ENCODE measurements at regions not wholly inside any gene's neighbourhood (a gene's known extent, or its start where the extent isn't known, plus 50 kb on each side); places are given as distances from the start of the nearest gene placed in this dataset.

DNA sequence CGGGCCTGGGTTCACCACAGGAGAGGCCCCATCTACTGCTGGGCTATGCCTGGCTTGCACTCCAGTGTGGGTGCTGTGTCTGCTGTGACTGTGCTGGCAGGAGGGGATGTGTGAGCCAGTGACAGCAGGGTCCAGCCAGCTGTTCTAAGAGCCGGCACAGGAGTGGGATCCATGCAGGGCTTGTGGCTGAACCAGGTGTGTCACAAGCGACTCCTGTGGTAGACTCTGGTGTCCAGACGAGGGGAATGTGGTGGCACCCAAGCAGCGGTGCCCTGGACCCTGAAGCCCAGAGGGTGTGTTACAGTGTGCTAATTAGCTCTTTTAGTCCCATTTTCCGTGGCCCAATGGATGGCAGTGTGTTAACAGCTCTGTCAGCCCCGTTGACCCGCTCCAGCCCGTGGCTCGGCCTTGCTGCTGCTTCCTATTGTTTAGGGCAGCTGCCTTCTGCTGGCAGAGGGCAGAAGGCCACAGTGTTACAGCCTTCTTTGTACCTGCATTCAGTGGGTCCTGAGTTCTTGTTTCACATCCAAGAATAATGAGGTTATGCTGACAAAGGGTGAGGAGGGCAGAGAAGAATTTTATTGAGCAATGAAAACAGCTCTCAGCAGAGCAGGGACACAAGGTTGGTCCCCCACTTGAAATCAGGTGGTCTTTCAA lies 78.5 kb upstream of the RNU6-1 start:
- no peak overlapping the region for H3K27ac ChIP-seq (ENCODE audit: low read depth, low read length)
- H3K9ac ChIP-seq (ENCODE audit: low read depth in 1 of 2, low read length in 2 of 2), result no peak overlapping the region
- no peak overlapping the region for H3K4me3 ChIP-seq (ENCODE audit: low read depth in 1 of 2, low read length in 2 of 2)
- no peaks in the 10 kb centered on the region for H3K36me3 ChIP-seq (ENCODE audit: control insufficient read depth in 1 of 2, insufficient read depth in 2 of 2, low read length in 2 of 2)
- peaks cover 12 to 18% of the 10 kb centered on the region in 2 donors for H3K4me1 ChIP-seq (ENCODE audit: control insufficient read depth in 1 of 2, insufficient read depth in 2 of 2, low read length in 2 of 2)
- no peaks in the 10 kb centered on the region for H3K9me3 ChIP-seq (ENCODE audit: control insufficient read depth in 1 of 2, low read length in 2 of 2)
- no peaks in the 10 kb centered on the region for H3K27me3 ChIP-seq (ENCODE audit: control insufficient read depth in 1 of 2, insufficient read depth in 2 of 2, low read length in 2 of 2)

DNA sequence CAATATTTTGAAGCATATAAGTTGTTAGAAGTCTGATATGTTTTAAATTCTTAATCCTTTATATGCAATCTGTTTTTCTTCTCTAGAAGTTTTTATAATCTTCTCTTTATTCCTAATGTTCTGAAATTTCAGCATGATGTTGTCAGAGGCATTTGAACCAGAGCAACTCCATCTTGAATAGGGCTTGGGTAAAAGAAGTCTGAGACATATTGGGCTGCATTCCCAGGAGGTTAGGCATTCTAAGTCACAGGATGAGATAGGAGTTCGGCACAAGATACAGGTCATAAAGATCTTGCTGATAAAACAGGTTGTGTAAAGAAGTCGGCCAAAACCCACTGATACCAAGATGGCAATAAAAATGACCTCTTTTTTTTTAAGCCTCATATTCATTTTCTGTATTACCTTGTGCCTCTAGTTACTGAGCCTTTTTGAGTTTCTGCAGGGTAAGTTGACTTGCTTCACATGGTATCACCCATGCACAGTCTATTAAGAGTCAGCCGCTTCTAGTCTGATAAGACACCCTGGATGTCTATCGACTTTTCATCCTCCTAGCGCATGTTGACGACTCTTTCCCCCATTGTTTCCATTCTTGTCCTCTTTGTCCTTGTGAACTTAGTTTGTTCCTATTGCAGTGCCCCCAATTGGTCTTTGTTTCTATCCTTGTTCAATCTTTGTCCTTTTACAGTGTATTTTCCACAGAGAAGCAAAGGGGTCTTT lies 80.8 kb upstream of the RNU6-1 start:
- H3K4me1 ChIP-seq (ENCODE audit: control insufficient read depth in 1 of 2, insufficient read depth in 2 of 2, low read length in 2 of 2), result peaks cover 4% of the 10 kb centered on the region in 2 donors
- H3K9ac ChIP-seq (ENCODE audit: low read depth in 1 of 2, low read length in 2 of 2), result no peak overlapping the region
- no peaks in the 10 kb centered on the region for H3K9me3 ChIP-seq (ENCODE audit: control insufficient read depth in 1 of 2, low read length in 2 of 2)
- H3K27me3 ChIP-seq (ENCODE audit: control insufficient read depth in 1 of 2, insufficient read depth in 2 of 2, low read length in 2 of 2), result no peaks in the 10 kb centered on the region
- no peak overlapping the region for H3K27ac ChIP-seq (ENCODE audit: low read depth, low read length)
- no peak overlapping the region for H3K4me3 ChIP-seq (ENCODE audit: low read depth in 1 of 2, low read length in 2 of 2)
- H3K36me3 ChIP-seq (ENCODE audit: control insufficient read depth in 1 of 2, insufficient read depth in 2 of 2, low read length in 2 of 2), result no peaks in the 10 kb centered on the region

DNA sequence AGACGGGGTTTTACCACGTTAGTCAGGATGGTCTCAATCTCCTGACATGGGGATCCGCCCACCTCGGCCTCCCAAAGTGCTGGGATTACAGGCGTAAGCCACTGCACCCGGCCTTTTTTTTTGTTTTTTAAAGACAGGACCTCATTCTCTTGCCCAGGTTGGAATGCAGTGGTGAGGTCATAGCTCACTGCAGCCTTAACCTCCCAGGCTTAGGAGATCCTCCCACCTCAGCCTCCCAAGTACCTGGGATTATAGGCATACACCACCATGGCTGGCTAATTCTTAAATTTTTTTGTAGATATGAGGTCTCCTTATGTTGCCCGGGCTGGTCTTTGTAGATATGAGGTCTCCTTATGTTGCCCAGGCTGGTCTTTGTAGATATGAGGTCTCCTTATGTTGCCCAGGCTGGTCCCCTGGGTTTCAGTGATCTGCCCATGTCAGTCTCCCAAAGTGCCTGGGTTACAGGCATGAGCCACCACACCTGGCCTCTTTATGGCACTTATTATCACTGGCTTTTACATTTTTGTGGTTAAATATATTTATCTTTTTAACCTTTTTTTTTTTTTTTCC lies 82.3 kb upstream of the RNU6-1 start:
- H3K9me3 ChIP-seq (ENCODE audit: control insufficient read depth in 1 of 2, low read length in 2 of 2), result no peaks in the 10 kb centered on the region
- no peak overlapping the region for H3K27ac ChIP-seq (ENCODE audit: low read depth, low read length)
- H3K9ac ChIP-seq (ENCODE audit: low read depth in 1 of 2, low read length in 2 of 2), result no peak overlapping the region
- H3K27me3 ChIP-seq (ENCODE audit: control insufficient read depth in 1 of 2, insufficient read depth in 2 of 2, low read length in 2 of 2), result no peaks in the 10 kb centered on the region
- H3K4me1 ChIP-seq (ENCODE audit: control insufficient read depth in 1 of 2, insufficient read depth in 2 of 2, low read length in 2 of 2), result no peaks in the 10 kb centered on the region
- no peaks in the 10 kb centered on the region for H3K36me3 ChIP-seq (ENCODE audit: control insufficient read depth in 1 of 2, insufficient read depth in 2 of 2, low read length in 2 of 2)
- no peak overlapping the region for H3K4me3 ChIP-seq (ENCODE audit: low read depth in 1 of 2, low read length in 2 of 2)

DNA sequence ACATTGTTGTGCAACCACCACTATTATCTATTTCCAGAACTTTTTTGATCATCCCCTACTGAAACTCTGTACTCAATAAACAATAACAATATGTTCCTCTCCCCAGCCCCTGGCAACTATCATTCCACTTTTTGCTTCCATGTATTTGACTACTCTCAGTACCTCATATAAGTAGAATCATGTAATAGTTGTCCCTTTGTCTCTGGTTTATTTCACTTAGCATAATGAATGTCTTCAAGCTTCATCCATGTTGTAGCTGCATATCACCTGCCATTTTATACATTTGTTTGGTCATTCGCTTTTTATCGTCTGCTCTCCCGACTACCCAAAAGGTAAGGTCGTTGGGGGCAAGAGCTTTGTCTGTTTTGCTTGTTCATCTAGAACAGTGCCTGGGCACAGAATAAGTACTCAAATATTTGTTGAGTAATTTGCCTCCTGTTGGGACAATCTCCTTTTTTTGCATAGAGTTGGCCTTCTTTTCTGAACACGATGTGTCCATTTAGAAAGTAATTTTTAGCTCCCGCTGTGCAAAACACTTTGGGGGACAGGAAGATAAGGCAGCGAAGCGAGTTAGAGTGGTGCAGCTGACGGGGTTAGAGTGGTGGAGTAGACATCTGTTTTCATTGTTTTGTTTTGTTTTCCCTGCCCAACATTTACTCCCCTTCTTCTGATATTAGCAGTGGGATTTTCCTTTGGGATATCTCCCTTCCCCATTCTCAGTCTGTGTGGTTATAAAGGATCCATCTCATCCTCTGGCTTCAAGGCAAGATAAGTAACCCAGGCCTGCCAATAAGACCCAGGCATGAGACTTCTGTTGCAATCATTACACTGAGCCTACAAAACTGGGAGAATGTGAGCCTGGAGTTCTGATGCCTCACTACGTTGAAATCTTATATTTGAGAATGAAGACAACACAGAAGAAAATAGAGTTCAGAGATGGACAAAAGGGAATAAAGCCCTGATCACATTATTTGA lies 83.4 kb upstream of the RNU6-1 start:
- Histone ChIP-seq H3K36me3 (ENCODE audit: control insufficient read depth in 1 of 2, insufficient read depth in 2 of 2, low read length in 2 of 2) (no peaks in the 10 kb centered on the region), H3K27ac (ENCODE audit: low read depth, low read length) (no peak overlapping the region), H3K9me3 (ENCODE audit: control insufficient read depth in 1 of 2, low read length in 2 of 2) (no peaks in the 10 kb centered on the region), H3K9ac (ENCODE audit: low read depth in 1 of 2, low read length in 2 of 2) (no peak overlapping the region), H3K4me1 (ENCODE audit: control insufficient read depth in 1 of 2, insufficient read depth in 2 of 2, low read length in 2 of 2) (peaks cover 0 to 4% of the 10 kb centered on the region in 2 donors), H3K4me3 (ENCODE audit: low read depth in 1 of 2, low read length in 2 of 2) (no peak overlapping the region), H3K27me3 (ENCODE audit: control insufficient read depth in 1 of 2, insufficient read depth in 2 of 2, low read length in 2 of 2) (no peaks in the 10 kb centered on the region)

DNA sequence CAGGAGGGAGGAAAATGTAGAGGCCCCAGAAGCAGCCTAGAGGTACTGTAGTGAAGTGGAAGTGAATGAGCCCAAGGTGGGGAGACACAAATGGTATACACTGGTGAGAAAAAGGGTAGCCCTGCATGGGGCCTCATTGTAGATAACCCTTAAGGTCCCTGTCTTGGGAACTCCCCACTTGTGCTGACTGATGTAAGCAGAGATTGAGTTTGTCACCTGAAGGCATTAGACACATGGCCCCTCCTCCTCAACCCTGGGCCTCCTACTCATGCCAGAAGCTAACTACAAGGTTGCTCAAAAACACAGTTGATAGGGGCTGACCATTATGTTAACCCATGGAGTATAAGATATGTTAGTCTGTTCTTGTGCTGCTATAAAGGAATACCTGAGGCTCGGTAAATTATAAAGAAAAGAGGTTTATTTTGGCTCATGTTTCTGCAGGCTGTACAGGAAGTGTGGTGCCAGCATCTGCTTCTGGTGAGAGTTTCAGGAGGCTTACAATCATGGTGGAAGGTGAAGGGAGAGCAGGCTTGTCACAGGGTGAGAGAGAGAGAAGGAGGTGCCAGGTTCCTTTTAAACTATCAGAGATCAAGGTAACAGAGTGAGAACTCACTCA lies 84.6 kb upstream of the RNU6-1 start:
- peaks cover 0 to 4% of the 10 kb centered on the region in 2 donors for H3K4me1 ChIP-seq (ENCODE audit: control insufficient read depth in 1 of 2, insufficient read depth in 2 of 2, low read length in 2 of 2)
- no peaks in the 10 kb centered on the region for H3K27me3 ChIP-seq (ENCODE audit: control insufficient read depth in 1 of 2, insufficient read depth in 2 of 2, low read length in 2 of 2)
- H3K9ac ChIP-seq (ENCODE audit: low read depth in 1 of 2, low read length in 2 of 2), result no peak overlapping the region
- no peaks in the 10 kb centered on the region for H3K36me3 ChIP-seq (ENCODE audit: control insufficient read depth in 1 of 2, insufficient read depth in 2 of 2, low read length in 2 of 2)
- no peak overlapping the region for H3K27ac ChIP-seq (ENCODE audit: low read depth, low read length)
- H3K9me3 ChIP-seq (ENCODE audit: control insufficient read depth in 1 of 2, low read length in 2 of 2), result no peaks in the 10 kb centered on the region
- no peak overlapping the region for H3K4me3 ChIP-seq (ENCODE audit: low read depth in 1 of 2, low read length in 2 of 2)

DNA sequence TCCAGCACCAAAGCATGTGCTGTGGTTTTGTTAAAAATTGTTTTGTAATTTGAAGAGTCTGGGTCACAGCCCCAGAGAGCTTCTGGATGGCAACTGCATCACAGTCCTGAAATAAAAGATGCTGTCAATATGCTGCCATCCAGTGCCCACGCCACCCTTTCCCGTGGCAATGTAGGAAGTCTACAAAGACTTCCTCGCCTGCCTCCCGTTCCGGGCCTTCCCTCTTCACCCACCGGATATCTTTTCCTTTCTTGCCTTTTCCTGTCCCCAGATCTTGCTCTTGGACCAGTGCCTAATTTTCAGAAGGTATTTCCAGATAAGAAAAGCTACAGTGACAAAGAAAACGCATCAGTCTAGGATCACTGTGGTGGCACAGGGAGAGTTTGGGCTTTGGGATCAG lies 85.3 kb upstream of the RNU6-1 start:
- Histone ChIP-seq H3K9me3 (ENCODE audit: control insufficient read depth in 1 of 2, low read length in 2 of 2) (no peaks in the 10 kb centered on the region), H3K27ac (ENCODE audit: low read depth, low read length) (no peak overlapping the region), H3K4me1 (ENCODE audit: control insufficient read depth in 1 of 2, insufficient read depth in 2 of 2, low read length in 2 of 2) (peaks cover 0 to 4% of the 10 kb centered on the region in 2 donors)

DNA sequence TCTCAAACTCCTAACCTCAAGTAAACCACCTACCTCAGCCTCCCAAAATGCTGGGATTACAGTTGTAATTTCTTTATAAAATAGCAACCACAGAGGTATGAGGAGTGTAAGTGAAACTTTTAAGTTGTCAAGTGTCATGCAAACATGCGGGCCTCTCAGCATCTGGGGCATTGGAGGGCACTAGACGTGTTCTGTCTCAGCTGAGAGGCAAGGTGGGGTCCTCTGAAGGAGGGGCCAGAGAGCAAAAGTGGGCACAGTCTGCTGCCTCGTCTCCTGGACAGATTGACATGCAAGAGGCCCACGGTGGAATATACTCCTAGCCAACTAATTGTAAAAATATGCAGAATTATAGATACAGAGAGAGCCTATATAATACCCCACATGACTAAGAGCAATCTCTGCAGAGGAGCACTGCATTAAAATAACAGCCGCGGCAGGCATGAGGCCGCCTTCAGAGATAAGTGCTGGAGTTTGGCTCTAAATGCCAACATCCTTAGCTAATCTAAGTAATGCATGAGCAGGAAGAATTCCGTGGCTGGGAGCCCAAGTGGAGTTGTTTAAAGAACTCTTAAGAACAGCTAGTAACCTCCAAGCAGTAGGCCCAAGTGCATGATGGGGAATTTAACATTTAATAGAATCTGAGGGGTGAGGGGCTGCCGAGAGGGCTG lies 87.8 kb upstream of the RNU6-1 start:
- Histone ChIP-seq H3K36me3 (ENCODE audit: control insufficient read depth in 1 of 2, insufficient read depth in 2 of 2, low read length in 2 of 2) (no peaks in the 10 kb centered on the region), H3K4me1 (ENCODE audit: control insufficient read depth in 1 of 2, insufficient read depth in 2 of 2, low read length in 2 of 2) (peaks cover 0 to 4% of the 10 kb centered on the region in 2 donors), H3K4me3 (ENCODE audit: low read depth in 1 of 2, low read length in 2 of 2) (no peak overlapping the region), H3K27ac (ENCODE audit: low read depth, low read length) (no peak overlapping the region), H3K27me3 (ENCODE audit: control insufficient read depth in 1 of 2, insufficient read depth in 2 of 2, low read length in 2 of 2) (no peaks in the 10 kb centered on the region), H3K9me3 (ENCODE audit: control insufficient read depth in 1 of 2, low read length in 2 of 2) (no peaks in the 10 kb centered on the region), H3K9ac (ENCODE audit: low read depth in 1 of 2, low read length in 2 of 2) (no peak overlapping the region)

More for the DNA sequence above, 85.3 kb upstream of the RNU6-1 start:
- H3K27me3 ChIP-seq (ENCODE audit: control insufficient read depth in 1 of 2, insufficient read depth in 2 of 2, low read length in 2 of 2), result no peaks in the 10 kb centered on the region
- H3K36me3 ChIP-seq (ENCODE audit: control insufficient read depth in 1 of 2, insufficient read depth in 2 of 2, low read length in 2 of 2), result no peaks in the 10 kb centered on the region
- no peak overlapping the region for H3K4me3 ChIP-seq (ENCODE audit: low read depth in 1 of 2, low read length in 2 of 2)
- H3K9ac ChIP-seq (ENCODE audit: low read depth in 1 of 2, low read length in 2 of 2), result no peak overlapping the region

DNA sequence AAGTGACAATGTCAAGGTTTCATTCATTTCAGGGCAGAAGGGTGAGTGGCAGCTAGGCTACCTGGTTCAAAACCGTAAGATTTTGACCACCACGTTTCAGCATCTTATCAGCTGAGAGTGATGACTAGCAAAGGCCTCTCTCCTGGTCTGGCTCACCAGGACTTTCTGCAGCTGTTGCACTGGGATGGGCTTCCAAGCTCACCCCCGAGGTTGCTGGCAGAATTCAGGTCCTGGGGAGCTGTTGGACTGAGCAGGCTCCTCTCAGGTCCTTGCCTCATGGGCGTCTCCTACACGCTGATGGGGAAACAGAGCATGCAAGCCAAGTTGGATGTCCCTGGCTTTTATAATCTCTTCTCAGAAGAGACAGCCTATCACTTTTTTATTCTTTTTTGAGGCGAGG lies 88.8 kb upstream of the RNU6-1 start:
- Histone ChIP-seq H3K27ac (ENCODE audit: low read depth, low read length) (no peak overlapping the region), H3K4me3 (ENCODE audit: low read depth in 1 of 2, low read length in 2 of 2) (no peak overlapping the region), H3K9ac (ENCODE audit: low read depth in 1 of 2, low read length in 2 of 2) (no peak overlapping the region), H3K4me1 (ENCODE audit: control insufficient read depth in 1 of 2, insufficient read depth in 2 of 2, low read length in 2 of 2) (peaks cover 0 to 4% of the 10 kb centered on the region in 2 donors), H3K27me3 (ENCODE audit: control insufficient read depth in 1 of 2, insufficient read depth in 2 of 2, low read length in 2 of 2) (no peaks in the 10 kb centered on the region), H3K9me3 (ENCODE audit: control insufficient read depth in 1 of 2, low read length in 2 of 2) (no peaks in the 10 kb centered on the region), H3K36me3 (ENCODE audit: control insufficient read depth in 1 of 2, insufficient read depth in 2 of 2, low read length in 2 of 2) (no peaks in the 10 kb centered on the region)

DNA sequence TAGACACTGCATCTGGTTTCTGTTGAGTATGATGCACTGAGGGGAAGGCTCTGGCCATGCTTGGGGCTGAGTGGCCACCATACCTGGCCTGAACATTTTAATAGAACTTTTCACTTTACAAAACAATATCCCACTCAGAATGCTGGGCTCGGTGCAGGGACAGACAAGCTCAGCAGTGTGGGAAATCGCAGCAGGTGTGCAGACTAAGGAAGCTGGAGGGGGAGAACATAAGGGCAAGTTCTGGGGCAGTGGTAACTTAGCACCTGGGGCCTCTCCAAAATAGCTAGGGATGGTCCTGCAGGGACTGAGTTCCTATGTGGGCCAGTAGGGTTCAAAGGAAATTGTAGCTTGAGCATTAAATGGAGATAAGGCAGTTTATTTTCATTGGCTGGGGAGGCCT lies 90.9 kb upstream of the RNU6-1 start:
- H3K9me3 ChIP-seq (ENCODE audit: control insufficient read depth in 1 of 2, low read length in 2 of 2), result no peaks in the 10 kb centered on the region
- no peaks in the 10 kb centered on the region for H3K27me3 ChIP-seq (ENCODE audit: control insufficient read depth in 1 of 2, insufficient read depth in 2 of 2, low read length in 2 of 2)
- H3K4me1 ChIP-seq (ENCODE audit: control insufficient read depth in 1 of 2, insufficient read depth in 2 of 2, low read length in 2 of 2), result peaks cover 0 to 4% of the 10 kb centered on the region in 2 donors
- H3K27ac ChIP-seq (ENCODE audit: low read depth, low read length), result no peak overlapping the region
- H3K36me3 ChIP-seq (ENCODE audit: control insufficient read depth in 1 of 2, insufficient read depth in 2 of 2, low read length in 2 of 2), result no peaks in the 10 kb centered on the region
- no peak overlapping the region for H3K9ac ChIP-seq (ENCODE audit: low read depth in 1 of 2, low read length in 2 of 2)
- H3K4me3 ChIP-seq (ENCODE audit: low read depth in 1 of 2, low read length in 2 of 2), result no peak overlapping the region

Measured in duodenal mucosa (tissue), 2 donors.